ENCODE measurements at regions not wholly inside any gene's neighbourhood (a gene's known extent, or its start where the extent isn't known, plus 50 kb on each side); places are given as distances from the start of the nearest gene placed in this dataset.
"Not testable (repeated sequence)": the region's sequence is repeated elsewhere in the genome, so short reads cannot be mapped to it uniquely, and the experiment has no call there.

DNA sequence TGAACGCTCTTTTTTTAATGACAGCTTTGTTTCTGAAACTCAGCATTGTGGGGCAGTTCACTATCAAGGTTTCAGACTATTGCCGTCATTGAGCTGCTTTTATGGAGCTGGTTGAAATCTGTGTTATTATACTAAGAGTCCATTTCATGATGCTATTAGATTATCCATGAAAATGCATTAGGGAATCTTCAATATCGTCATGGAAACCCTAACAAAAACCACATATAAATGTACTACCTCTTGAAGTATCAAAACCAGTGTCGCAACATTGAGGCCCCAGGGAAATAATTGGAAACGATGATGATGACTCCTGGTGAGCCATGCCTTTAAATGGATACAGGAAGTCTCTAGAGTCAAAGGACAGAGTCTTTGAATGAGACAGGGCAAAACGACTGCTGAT is 231.6 kb upstream of the CPHXL start:
- Histone ChIP-seq H3K4me3 (ENCODE audit: low read length) (no peak overlapping the region), H3K4me2 (ENCODE audit: low read length) (no peak overlapping the region), H3K36me3 (ENCODE audit: insufficient read depth, low read length) (no peaks in the 10 kb centered on the region), H3K27me3 (ENCODE audit: control insufficient read depth, insufficient read depth, low read length) (no peaks in the 10 kb centered on the region), H3K9ac (ENCODE audit: low read depth, low read length) (no peak overlapping the region), H3K4me1 (ENCODE audit: control insufficient read depth, insufficient read depth, low read length) (no peaks in the 10 kb centered on the region), H3K9me3 (replicated peaks; ENCODE audit: low read length) (no peaks in the 10 kb centered on the region)

DNA sequence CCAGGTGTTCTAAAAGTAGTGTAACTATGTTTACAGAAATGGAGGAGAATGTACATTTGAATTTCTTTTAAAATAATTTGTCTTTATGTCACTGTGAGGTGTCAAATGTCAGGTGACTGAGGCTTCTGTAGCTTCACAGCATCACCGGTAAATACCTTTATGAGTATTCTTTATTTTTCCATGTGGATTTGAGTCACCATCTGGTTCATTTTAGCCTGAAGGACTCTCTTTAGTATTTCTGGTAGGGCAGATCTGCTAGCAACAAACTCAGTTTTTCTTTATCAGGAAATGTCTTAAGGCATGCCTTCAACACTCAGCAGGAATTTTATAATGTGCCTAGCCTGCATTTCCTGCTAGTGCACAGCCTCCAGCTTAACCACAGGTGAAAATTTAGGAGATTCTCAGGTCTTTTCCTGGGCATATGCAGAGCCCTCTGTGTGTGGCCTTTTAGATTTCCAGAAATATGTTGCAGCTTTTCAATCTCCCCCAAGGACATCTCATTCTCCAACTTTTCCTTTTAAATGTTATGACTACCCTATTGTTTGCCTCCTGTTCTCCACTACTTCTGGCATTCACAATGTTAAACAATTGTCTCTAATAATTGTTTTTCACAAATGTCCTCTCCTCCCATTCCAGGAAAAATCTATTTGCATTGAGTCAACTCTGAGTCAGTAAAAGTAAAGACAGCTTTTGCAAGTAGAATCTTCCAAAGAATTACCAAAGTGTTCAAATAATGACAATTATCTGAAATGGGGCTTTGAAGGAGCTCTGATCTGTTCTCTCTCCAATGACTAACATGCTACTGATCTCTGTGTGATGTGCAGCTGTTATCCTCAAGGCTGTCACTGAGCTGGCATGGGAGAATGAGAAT is 239.4 kb upstream of the CPHXL start:
- Histone ChIP-seq H3K4me2 (ENCODE audit: low read length) (no peak overlapping the region), H3K4me1 (ENCODE audit: control insufficient read depth, insufficient read depth, low read length) (no peaks in the 10 kb centered on the region), H3K4me3 (ENCODE audit: low read length) (no peak overlapping the region), H3K9me3 (replicated peaks; ENCODE audit: low read length) (no peaks in the 10 kb centered on the region), H3K9ac (ENCODE audit: low read depth, low read length) (no peak overlapping the region), H3K27me3 (ENCODE audit: control insufficient read depth, insufficient read depth, low read length) (no peaks in the 10 kb centered on the region), H3K36me3 (ENCODE audit: insufficient read depth, low read length) (no peaks in the 10 kb centered on the region)

DNA sequence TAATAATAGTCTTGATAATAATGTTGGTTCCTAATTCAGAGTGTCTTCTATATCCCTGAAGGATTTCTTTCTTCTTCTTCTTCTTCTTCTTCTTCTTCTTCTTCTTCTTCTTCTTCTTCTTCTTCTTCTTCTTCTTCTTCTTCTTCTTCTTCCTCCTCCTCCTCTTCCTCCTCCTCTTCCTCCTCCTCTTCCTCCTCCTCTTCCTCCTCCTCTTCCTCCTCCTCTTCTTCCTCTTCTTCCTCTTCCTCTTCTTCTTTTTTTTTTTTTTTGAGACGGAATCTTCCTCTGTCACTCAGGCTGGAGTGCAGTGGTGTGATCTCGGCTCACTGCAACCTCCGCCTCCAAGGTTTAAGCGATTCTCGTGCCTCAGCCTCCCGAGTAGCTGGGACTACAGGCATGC is 242.8 kb upstream of the CPHXL start:
- not testable (repeated sequence) for H3K9me3 ChIP-seq (replicated peaks; ENCODE audit: low read length); H3K36me3 ChIP-seq (ENCODE audit: insufficient read depth, low read length); H3K27me3 ChIP-seq (ENCODE audit: control insufficient read depth, insufficient read depth, low read length); H3K4me3 ChIP-seq (ENCODE audit: low read length); H3K4me2 ChIP-seq (ENCODE audit: low read length); H3K9ac ChIP-seq (ENCODE audit: low read depth, low read length); H3K4me1 ChIP-seq (ENCODE audit: control insufficient read depth, insufficient read depth, low read length)

DNA sequence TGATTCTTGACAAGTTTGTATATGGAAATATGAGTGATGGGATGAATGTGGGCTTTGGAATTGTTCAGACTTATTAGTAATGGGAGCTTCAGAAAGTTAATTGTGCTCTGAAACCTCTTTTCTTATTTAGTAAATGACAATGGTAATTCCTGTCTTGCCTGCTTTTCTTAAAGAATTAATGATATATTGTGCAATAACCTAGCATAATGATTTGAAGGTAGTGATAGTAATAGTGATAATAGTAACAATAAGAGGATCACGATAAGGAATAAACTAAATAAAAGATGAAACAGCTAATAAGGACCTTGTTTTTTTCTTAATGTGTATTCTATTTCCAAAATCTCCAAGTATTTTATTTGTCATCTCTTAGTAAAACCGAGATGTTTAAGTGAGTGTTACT is 245.0 kb upstream of the CPHXL start:
- no peak overlapping the region for H3K4me2 ChIP-seq (ENCODE audit: low read length)
- no peak overlapping the region for H3K4me3 ChIP-seq (ENCODE audit: low read length)
- no peaks in the 10 kb centered on the region for H3K36me3 ChIP-seq (ENCODE audit: insufficient read depth, low read length)
- no peaks in the 10 kb centered on the region for H3K4me1 ChIP-seq (ENCODE audit: control insufficient read depth, insufficient read depth, low read length)
- no peaks in the 10 kb centered on the region for H3K9me3 ChIP-seq (replicated peaks; ENCODE audit: low read length)
- no peaks in the 10 kb centered on the region for H3K27me3 ChIP-seq (ENCODE audit: control insufficient read depth, insufficient read depth, low read length)
- no peak overlapping the region for H3K9ac ChIP-seq (ENCODE audit: low read depth, low read length)

DNA sequence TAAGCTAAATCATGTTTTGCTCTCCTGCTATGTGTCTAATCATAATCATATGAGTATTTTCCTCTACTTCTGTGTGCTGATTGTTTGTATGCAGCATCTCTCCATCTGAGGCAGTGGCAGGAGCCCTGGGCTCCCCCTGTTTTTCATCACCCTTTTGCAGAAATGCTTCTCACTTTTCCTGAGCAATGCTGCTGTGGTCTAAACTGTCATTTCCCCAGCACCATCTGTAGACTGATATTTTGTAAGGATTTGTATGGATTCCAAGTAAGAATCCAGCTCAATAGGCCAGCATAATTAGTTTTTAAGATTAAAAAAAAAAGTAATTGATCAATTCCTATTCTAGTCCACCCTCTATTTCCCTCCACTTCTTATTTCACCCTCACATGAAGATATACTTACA is 257.0 kb upstream of the CPHXL start:
- Histone ChIP-seq H3K9me3 (replicated peaks; ENCODE audit: low read length) (peaks cover 4% of the 10 kb centered on the region), H3K9ac (ENCODE audit: low read depth, low read length) (no peak overlapping the region), H3K27me3 (ENCODE audit: control insufficient read depth, insufficient read depth, low read length) (no peaks in the 10 kb centered on the region), H3K4me3 (ENCODE audit: low read length) (no peak overlapping the region), H3K4me2 (ENCODE audit: low read length) (no peak overlapping the region), H3K36me3 (ENCODE audit: insufficient read depth, low read length) (no peaks in the 10 kb centered on the region), H3K4me1 (ENCODE audit: control insufficient read depth, insufficient read depth, low read length) (no peaks in the 10 kb centered on the region)

DNA sequence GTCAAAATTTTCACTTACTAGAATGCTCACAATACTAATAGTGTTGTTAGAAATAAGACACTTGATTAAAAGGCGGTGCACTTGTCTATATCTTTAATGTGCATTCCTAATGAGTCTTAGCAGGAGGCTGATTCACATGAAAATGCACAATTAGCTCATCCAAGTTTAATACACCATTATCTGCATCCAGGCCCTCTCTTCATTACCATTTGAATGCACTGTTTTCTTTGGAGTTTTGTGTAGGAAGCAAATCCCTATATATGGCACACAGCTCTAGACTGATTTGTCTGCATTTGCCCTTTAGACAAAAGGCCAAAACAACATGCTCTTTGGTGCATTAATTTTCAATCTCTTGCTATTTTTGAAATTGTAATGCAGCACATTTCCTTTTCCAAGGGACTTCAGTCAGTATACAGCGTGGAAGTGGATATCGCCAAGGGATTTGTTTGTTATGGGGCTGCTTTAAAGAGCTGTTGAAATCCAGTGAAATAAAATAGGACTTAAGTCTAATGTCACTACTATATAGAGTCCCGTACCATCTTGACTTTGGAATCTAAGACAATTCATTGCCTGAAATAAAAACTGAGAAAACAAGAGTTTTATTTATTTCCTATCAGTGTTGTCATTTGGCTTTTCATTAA is 257.6 kb upstream of the CPHXL start:
- Histone ChIP-seq H3K9ac (ENCODE audit: low read depth, low read length) (no peak overlapping the region), H3K4me2 (ENCODE audit: low read length) (no peak overlapping the region), H3K4me1 (ENCODE audit: control insufficient read depth, insufficient read depth, low read length) (no peaks in the 10 kb centered on the region), H3K9me3 (replicated peaks; ENCODE audit: low read length) (peaks cover 4% of the 10 kb centered on the region), H3K4me3 (ENCODE audit: low read length) (no peak overlapping the region), H3K27me3 (ENCODE audit: control insufficient read depth, insufficient read depth, low read length) (no peaks in the 10 kb centered on the region), H3K36me3 (ENCODE audit: insufficient read depth, low read length) (no peaks in the 10 kb centered on the region)

DNA sequence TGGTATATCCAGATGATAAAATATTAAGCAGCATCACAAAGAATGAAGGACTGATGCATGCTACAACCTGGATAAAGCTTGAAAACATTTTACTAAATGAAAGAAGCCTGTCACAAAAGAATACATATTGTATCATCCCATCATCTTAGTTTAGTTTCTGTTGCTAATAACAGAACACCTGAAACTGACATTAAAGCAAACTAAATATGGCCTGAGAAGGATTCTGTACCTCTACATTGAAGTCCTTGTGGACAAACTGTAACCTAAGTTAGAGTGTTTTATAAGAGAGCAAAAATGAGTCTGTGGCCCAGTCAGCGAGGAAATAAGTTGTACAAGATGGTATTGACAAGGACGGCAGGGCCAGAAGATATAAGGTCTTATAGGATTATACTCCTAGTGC is 261.0 kb upstream of the CPHXL start:
- H3K36me3 ChIP-seq (ENCODE audit: insufficient read depth, low read length): no peaks in the 10 kb centered on the region
- H3K9ac ChIP-seq (ENCODE audit: low read depth, low read length): no peak overlapping the region
- no peak overlapping the region for H3K4me2 ChIP-seq (ENCODE audit: low read length)
- no peaks in the 10 kb centered on the region for H3K27me3 ChIP-seq (ENCODE audit: control insufficient read depth, insufficient read depth, low read length)
- H3K9me3 ChIP-seq (replicated peaks; ENCODE audit: low read length): peaks cover 4% of the 10 kb centered on the region
- no peaks in the 10 kb centered on the region for H3K4me1 ChIP-seq (ENCODE audit: control insufficient read depth, insufficient read depth, low read length)
- no peak overlapping the region for H3K4me3 ChIP-seq (ENCODE audit: low read length)

DNA sequence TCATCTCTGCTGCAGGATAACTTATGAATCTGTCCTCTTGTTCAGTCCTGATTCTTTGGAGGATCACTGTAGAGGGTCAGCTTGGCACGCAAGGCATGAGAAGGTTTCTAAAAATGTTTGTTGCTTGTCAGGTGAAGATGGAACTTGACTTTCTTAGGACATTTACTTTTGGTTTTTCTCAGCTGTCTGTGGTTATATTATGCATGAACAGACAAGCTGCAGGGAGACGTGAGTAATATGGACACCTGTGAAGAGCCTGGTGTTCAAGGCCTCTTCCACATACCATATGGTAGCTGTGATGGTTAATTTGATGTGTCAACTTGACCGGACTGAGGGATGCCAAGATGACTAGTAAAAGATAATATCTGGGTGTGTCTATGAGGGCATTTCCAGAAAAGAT is 270.2 kb upstream of the CPHXL start:
- H3K36me3 ChIP-seq (ENCODE audit: insufficient read depth, low read length): no peaks in the 10 kb centered on the region
- H3K27me3 ChIP-seq (ENCODE audit: control insufficient read depth, insufficient read depth, low read length): no peaks in the 10 kb centered on the region
- H3K9ac ChIP-seq (ENCODE audit: low read depth, low read length): no peak overlapping the region
- H3K4me1 ChIP-seq (ENCODE audit: control insufficient read depth, insufficient read depth, low read length): no peaks in the 10 kb centered on the region
- no peak overlapping the region for H3K4me2 ChIP-seq (ENCODE audit: low read length)
- H3K9me3 ChIP-seq (replicated peaks; ENCODE audit: low read length): peaks cover 4% of the 10 kb centered on the region
- H3K4me3 ChIP-seq (ENCODE audit: low read length): no peak overlapping the region

DNA sequence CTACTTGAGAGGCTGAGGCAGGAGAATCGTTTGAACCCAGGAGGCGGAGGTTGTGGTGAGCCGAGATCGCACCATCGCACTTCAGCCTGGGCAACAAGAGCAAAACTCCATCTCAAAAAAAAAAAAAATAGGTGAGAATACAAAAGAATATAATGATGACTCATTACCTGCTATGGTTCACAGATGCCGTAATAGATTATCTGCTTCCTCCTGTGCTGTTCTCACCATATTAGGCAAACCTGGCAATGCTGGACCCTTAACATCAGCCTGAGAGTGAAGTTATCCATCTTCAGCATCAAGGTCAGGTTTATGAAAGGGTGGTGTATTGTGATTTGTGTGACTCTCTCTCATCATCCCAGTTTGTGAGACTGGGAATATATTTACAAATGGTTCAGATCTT is 271.3 kb upstream of the CPHXL start:
- Histone ChIP-seq H3K9me3 (replicated peaks; ENCODE audit: low read length) (peaks cover 4% of the 10 kb centered on the region), H3K4me3 (ENCODE audit: low read length) (no peak overlapping the region), H3K36me3 (ENCODE audit: insufficient read depth, low read length) (no peaks in the 10 kb centered on the region), H3K4me1 (ENCODE audit: control insufficient read depth, insufficient read depth, low read length) (no peaks in the 10 kb centered on the region), H3K4me2 (ENCODE audit: low read length) (no peak overlapping the region), H3K27me3 (ENCODE audit: control insufficient read depth, insufficient read depth, low read length) (no peaks in the 10 kb centered on the region), H3K9ac (ENCODE audit: low read depth, low read length) (no peak overlapping the region)

DNA sequence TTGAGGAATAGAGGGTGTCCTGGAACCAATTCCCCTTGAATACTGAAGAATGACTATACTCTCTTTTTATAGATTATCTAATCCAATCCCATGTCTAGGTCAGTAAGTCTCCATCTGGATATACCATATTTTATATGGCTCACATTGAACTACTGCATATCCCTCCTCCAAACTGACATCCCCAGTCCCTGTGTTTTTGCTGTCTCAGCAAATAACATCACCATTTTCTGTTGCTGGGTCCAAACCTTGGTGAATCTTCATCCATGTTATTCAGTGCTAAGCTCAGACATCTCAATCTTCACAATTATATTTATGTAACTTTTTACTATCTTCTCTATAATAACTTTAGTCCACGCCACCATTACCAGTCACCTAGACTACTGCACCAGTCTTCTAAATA is 269.6 kb upstream of the CNTNAP4 start:
- H3K36me3 ChIP-seq (ENCODE audit: insufficient read depth, low read length): no peaks in the 10 kb centered on the region
- no peak overlapping the region for H3K4me2 ChIP-seq (ENCODE audit: low read length)
- H3K4me1 ChIP-seq (ENCODE audit: control insufficient read depth, insufficient read depth, low read length): no peaks in the 10 kb centered on the region
- H3K27me3 ChIP-seq (ENCODE audit: control insufficient read depth, insufficient read depth, low read length): no peaks in the 10 kb centered on the region
- no peak overlapping the region for H3K9ac ChIP-seq (ENCODE audit: low read depth, low read length)
- H3K9me3 ChIP-seq (replicated peaks; ENCODE audit: low read length): no peaks in the 10 kb centered on the region
- H3K4me3 ChIP-seq (ENCODE audit: low read length): no peak overlapping the region

DNA sequence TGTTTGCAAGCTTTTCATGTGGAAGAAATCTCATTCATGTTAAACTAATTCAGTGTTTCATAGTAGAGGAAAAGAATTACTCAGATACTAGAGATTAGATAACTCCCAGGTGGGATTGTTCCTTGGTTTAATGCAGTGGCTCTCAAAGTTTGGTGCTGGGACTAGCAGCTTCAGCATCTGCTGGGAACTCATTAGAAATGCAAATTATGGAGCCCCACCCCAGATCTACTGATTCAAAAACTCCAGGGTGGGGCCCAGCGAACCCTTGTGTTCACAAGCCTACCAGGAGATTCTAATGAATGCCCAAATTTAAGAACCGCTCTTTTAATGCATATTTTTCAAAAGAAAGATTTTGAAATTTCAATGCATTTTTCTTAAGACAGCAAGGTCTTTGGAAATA is 253.4 kb upstream of the CNTNAP4 start:
- H3K9me3 ChIP-seq (replicated peaks; ENCODE audit: low read length): peaks cover 3% of the 10 kb centered on the region
- H3K36me3 ChIP-seq (ENCODE audit: insufficient read depth, low read length): no peaks in the 10 kb centered on the region
- no peak overlapping the region for H3K4me2 ChIP-seq (ENCODE audit: low read length)
- H3K27me3 ChIP-seq (ENCODE audit: control insufficient read depth, insufficient read depth, low read length): no peaks in the 10 kb centered on the region
- no peaks in the 10 kb centered on the region for H3K4me1 ChIP-seq (ENCODE audit: control insufficient read depth, insufficient read depth, low read length)
- no peak overlapping the region for H3K9ac ChIP-seq (ENCODE audit: low read depth, low read length)
- H3K4me3 ChIP-seq (ENCODE audit: low read length): no peak overlapping the region

DNA sequence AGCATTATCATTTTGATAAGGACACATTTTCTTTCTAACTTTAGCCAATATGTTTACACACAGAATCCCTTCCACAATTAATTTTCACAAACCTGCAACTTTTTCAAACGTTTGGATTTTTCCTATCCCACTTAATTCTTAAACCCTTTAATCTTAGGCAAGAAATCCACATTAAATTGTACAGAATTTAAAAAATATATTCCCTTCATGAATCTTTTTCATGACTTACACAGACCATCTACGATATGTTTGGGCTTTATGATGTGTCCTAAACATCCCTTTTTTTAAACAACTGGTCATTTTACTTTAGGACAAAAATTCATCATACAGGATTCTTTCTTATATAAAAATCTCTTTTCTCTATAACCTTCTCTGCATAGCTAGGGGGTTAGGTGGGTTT is 241.5 kb upstream of the CNTNAP4 start:
- H3K27me3 ChIP-seq (ENCODE audit: control insufficient read depth, insufficient read depth, low read length): no peaks in the 10 kb centered on the region
- H3K9ac ChIP-seq (ENCODE audit: low read depth, low read length): no peak overlapping the region
- H3K9me3 ChIP-seq (replicated peaks; ENCODE audit: low read length): peaks cover 7% of the 10 kb centered on the region
- no peaks in the 10 kb centered on the region for H3K4me1 ChIP-seq (ENCODE audit: control insufficient read depth, insufficient read depth, low read length)
- no peaks in the 10 kb centered on the region for H3K36me3 ChIP-seq (ENCODE audit: insufficient read depth, low read length)
- H3K4me2 ChIP-seq (ENCODE audit: low read length): no peak overlapping the region
- no peak overlapping the region for H3K4me3 ChIP-seq (ENCODE audit: low read length)
